Breast epithelium (tissue), 3 donors: ENCODE measurements at regions not wholly inside any gene's neighbourhood (a gene's known extent, or its start where the extent isn't known, plus 50 kb on each side); places are given as distances from the start of the nearest gene placed in this dataset.

Experiments used
- POLR2A ChIP-seq: fragments of 450-650 bp; IDR thresholded peaks from one replicate; pipeline ENCODE4 v1.6.1; 2016; ENCODE audit warnings: antibody characterized with exemption, mild to moderate bottlenecking, moderate library complexity
- POLR2AphosphoS5 ChIP-seq, 3 donors: sonication (generic); formaldehyde crosslinking; IDR thresholded peaks; one replicate each; pipeline ENCODE4 v1.6.1; 2017; ENCODE audit warnings: antibody characterized with exemption in 3 of 3
- TF ChIP-seq, protein P1 (sequence below), 3 donors: fragments of 450-650 bp; IDR thresholded peaks; one replicate each; pipeline ENCODE4 v1.5.1; 2016 to 2017; ENCODE audit warnings: antibody characterized with exemption in 3 of 3, mild to moderate bottlenecking in 3 of 3, moderate library complexity in 3 of 3

DNA sequence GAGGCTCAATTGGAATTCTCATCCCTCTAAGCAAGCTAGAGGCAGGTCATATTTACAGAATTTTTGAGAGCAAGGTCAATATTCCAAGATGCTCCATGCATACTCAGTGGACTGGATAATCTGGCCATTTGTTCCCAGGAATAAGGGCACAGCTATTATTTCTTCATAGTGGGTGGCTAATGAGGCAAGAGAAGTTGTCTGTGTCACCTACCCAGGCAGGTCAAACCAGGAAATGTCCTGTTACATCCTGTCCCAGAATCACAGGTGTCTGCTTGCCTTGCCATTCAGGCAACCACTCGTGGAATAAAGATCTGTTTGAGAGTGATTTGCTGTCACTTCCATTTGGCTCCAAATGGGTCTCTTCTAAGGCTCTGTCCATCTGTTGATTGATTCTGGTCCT is 85.2 kb upstream of the ZP4 start:
- TF ChIP-seq POLR2AphosphoS5 (IDR thresholded peaks at IDR 0.05) (no peak), POLR2A (no peak)
- TF ChIP-seq, protein P1, sequence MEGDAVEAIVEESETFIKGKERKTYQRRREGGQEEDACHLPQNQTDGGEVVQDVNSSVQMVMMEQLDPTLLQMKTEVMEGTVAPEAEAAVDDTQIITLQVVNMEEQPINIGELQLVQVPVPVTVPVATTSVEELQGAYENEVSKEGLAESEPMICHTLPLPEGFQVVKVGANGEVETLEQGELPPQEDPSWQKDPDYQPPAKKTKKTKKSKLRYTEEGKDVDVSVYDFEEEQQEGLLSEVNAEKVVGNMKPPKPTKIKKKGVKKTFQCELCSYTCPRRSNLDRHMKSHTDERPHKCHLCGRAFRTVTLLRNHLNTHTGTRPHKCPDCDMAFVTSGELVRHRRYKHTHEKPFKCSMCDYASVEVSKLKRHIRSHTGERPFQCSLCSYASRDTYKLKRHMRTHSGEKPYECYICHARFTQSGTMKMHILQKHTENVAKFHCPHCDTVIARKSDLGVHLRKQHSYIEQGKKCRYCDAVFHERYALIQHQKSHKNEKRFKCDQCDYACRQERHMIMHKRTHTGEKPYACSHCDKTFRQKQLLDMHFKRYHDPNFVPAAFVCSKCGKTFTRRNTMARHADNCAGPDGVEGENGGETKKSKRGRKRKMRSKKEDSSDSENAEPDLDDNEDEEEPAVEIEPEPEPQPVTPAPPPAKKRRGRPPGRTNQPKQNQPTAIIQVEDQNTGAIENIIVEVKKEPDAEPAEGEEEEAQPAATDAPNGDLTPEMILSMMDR (IDR thresholded peaks at IDR 0.05) = no peak
